Nephron progenitor cell (in vitro differentiated cells): ENCODE measurements at regions not wholly inside any gene's neighbourhood (a gene's known extent, or its start where the extent isn't known, plus 50 kb on each side); places are given as distances from the start of the nearest gene placed in this dataset.

ENCODE experiments used
- DNase-seq: peaks from one replicate; pipeline ENCODE4 v3.0.0; 2021
- H3K27ac Mint-ChIP-seq: 2 replicates; pipeline ENCODE4 v1.8.0; 2021; ENCODE audit warnings: mild to moderate bottlenecking, moderate library complexity, mixed read lengths
- H3K27me3 Mint-ChIP-seq: 2 replicates; pipeline ENCODE4 v1.8.0; 2021; ENCODE audit warnings: mild to moderate bottlenecking, low read depth, mixed read lengths; ENCODE audit not compliant: poor library complexity
- H3K36me3 Mint-ChIP-seq: 2 replicates; pipeline ENCODE4 v1.8.0; 2021; ENCODE audit warnings: low read depth, mixed read lengths
- H3K4me1 Mint-ChIP-seq: 2 replicates; pipeline ENCODE4 v1.8.0; 2021; ENCODE audit warnings: mixed read lengths
- H3K4me3 Mint-ChIP-seq: 2 replicates; pipeline ENCODE4 v1.8.0; 2021; ENCODE audit warnings: mild to moderate bottlenecking, moderate library complexity, mixed read lengths
- H3K9me3 Mint-ChIP-seq: 2 replicates; pipeline ENCODE4 v1.8.0; 2021; ENCODE audit warnings: mild to moderate bottlenecking, moderate library complexity, mixed read lengths
- TF ChIP-seq, protein P1 (sequence below): fragments of 200-600 bp; sonication (generic); IDR thresholded peaks from 2 replicates; pipeline ENCODE4 v1.5.0; 2021; ENCODE audit warnings: antibody characterized with exemption

GRCh38 chr6:43985329-43985728 is 141.9 kb downstream of the MRPL14 start:
- Mint-ChIP-seq H3K9me3 (no peaks in the 10 kb centered on the region), H3K36me3 (no peaks in the 10 kb centered on the region), H3K4me1 (peaks cover 37% of the 10 kb centered on the region), H3K4me3 (no peak overlapping the region), H3K27me3 (peaks cover 18% of the 10 kb centered on the region), H3K27ac (no peak overlapping the region)
- TF ChIP-seq, protein P1, sequence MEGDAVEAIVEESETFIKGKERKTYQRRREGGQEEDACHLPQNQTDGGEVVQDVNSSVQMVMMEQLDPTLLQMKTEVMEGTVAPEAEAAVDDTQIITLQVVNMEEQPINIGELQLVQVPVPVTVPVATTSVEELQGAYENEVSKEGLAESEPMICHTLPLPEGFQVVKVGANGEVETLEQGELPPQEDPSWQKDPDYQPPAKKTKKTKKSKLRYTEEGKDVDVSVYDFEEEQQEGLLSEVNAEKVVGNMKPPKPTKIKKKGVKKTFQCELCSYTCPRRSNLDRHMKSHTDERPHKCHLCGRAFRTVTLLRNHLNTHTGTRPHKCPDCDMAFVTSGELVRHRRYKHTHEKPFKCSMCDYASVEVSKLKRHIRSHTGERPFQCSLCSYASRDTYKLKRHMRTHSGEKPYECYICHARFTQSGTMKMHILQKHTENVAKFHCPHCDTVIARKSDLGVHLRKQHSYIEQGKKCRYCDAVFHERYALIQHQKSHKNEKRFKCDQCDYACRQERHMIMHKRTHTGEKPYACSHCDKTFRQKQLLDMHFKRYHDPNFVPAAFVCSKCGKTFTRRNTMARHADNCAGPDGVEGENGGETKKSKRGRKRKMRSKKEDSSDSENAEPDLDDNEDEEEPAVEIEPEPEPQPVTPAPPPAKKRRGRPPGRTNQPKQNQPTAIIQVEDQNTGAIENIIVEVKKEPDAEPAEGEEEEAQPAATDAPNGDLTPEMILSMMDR: no peak
- no peak for DNase-seq

DNA sequence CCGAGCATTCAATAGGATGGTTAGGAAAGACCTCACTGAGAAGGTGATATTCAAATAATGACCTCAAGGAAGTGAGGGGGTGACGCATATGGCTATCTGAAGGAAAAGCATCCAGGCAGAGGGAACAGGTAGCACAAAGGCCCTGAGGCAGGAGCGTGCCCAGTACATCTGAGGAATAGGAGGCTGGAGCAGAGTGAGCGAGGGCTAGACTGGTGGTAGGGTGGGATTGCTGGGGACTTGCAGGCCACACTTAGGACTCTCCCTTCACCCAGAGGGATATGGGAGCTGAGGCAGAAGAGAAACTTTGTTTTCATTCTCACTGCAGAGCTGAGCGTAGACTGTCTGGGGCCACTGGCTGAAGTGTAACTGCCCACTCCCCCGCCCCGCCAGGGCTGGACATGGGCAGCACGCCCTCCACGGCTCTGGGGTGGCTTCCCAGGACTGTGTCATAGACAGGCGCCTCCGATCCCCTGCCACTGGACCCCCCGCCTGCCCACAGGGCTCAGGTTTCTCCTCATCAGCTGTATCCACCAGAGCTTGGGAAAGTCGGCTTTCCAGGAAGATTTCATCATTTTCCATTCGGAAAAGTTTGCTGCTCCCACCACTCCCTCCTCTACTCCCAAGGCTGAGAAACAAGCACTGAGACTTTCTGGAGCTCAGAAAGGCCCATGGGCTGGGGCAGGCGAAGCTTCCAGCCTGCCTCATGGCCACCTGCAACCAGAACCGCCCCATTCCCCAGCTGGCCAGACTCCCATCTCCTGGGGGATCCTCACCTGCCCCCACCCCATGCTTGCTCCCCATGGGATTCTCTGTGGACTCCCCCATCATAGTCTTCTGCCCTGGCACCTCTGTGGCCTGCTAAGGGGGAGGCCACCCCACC is 142.6 kb downstream of the MRPL14 start:
- H3K27me3 Mint-ChIP-seq: peaks cover 18% of the 10 kb centered on the region
- DNase-seq: peak; percentile 2
- no peaks in the 10 kb centered on the region for H3K36me3 Mint-ChIP-seq
- H3K9me3 Mint-ChIP-seq: no peaks in the 10 kb centered on the region
- no peak overlapping the region for H3K4me3 Mint-ChIP-seq
- no peak overlapping the region for H3K27ac Mint-ChIP-seq
- H3K4me1 Mint-ChIP-seq: peaks cover 31% of the 10 kb centered on the region
- TF ChIP-seq, protein P1: no peak

- H3K4me3 Mint-ChIP-seq: no peak overlapping the region
- H3K4me1 Mint-ChIP-seq: peaks cover 23% of the 10 kb centered on the region
- H3K36me3 Mint-ChIP-seq: no peaks in the 10 kb centered on the region
- no peak overlapping the region for H3K27ac Mint-ChIP-seq
- DNase-seq: no peak
- H3K27me3 Mint-ChIP-seq: peaks cover 18% of the 10 kb centered on the region
- no peaks in the 10 kb centered on the region for H3K9me3 Mint-ChIP-seq
- TF ChIP-seq, protein P1: no peak
Observed at GRCh38 chr6:43983632-43984031, 143.6 kb downstream of the MRPL14 start.

DNA sequence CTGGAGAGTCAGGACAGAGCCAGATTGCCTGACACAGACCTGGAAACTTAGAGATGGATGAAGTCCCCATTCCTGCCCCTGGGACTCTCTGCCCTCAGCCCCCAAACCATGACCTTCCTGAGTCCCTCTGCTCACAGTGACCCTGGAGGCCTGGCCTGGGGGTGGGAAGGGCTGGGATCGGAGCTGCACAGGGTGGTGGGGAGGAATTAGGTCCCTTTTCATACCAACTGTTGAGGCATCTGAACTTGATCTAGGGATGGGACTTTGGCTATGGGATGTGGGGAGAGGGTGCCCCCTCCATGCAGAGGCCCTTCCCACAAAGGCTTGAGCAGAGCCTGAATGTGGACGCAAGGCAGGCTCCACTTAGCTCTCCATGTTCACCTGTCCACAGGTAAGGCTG is 144.1 kb downstream of the MRPL14 start:
- H3K36me3 Mint-ChIP-seq: no peaks in the 10 kb centered on the region
- H3K4me1 Mint-ChIP-seq: peaks cover 23% of the 10 kb centered on the region
- H3K27ac Mint-ChIP-seq: no peak overlapping the region
- no peaks in the 10 kb centered on the region for H3K9me3 Mint-ChIP-seq
- no peak overlapping the region for H3K4me3 Mint-ChIP-seq
- H3K27me3 Mint-ChIP-seq: peaks cover 21% of the 10 kb centered on the region
- TF ChIP-seq, protein P1: no peak
- DNase-seq: no peak

- Mint-ChIP-seq H3K9me3 (no peaks in the 10 kb centered on the region), H3K4me3 (no peak overlapping the region), H3K4me1 (peaks cover 23% of the 10 kb centered on the region), H3K27me3 (peaks cover 22% of the 10 kb centered on the region), H3K27ac (no peak overlapping the region), H3K36me3 (no peaks in the 10 kb centered on the region)
- TF ChIP-seq, protein P1: no peak
- no peak for DNase-seq
Observed at GRCh38 chr6:43982084-43982625, 145.1 kb downstream of the MRPL14 start.
